Retinal pigment epithelial cell (primary cell): ENCODE measurements at regions not wholly inside any gene's neighbourhood (a gene's known extent, or its start where the extent isn't known, plus 50 kb on each side); places are given as distances from the start of the nearest gene placed in this dataset.

Experiments used
- DNase-seq: peaks from one replicate; pipeline ENCODE4 v3.0.0-alpha.2; 2010; ENCODE audit warnings: low read depth
- H3K4me3 ChIP-seq: 2 replicates; pipeline ENCODE4 v1.5.1; 2011; ENCODE audit warnings: mild to moderate bottlenecking, low read length, control low read depth, moderate library complexity
- TF ChIP-seq, protein P1 (sequence below): conservative IDR thresholded peaks from 2 replicates; pipeline ENCODE4 v1.5.1; 2011; ENCODE audit warnings: low read depth, low read length, control low read depth, inconsistent platforms

- DNase-seq, result no peak
- TF ChIP-seq, protein P1, sequence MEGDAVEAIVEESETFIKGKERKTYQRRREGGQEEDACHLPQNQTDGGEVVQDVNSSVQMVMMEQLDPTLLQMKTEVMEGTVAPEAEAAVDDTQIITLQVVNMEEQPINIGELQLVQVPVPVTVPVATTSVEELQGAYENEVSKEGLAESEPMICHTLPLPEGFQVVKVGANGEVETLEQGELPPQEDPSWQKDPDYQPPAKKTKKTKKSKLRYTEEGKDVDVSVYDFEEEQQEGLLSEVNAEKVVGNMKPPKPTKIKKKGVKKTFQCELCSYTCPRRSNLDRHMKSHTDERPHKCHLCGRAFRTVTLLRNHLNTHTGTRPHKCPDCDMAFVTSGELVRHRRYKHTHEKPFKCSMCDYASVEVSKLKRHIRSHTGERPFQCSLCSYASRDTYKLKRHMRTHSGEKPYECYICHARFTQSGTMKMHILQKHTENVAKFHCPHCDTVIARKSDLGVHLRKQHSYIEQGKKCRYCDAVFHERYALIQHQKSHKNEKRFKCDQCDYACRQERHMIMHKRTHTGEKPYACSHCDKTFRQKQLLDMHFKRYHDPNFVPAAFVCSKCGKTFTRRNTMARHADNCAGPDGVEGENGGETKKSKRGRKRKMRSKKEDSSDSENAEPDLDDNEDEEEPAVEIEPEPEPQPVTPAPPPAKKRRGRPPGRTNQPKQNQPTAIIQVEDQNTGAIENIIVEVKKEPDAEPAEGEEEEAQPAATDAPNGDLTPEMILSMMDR, result no peak
- H3K4me3 ChIP-seq, result no peak overlapping the region
Observed at GRCh38 chr10:6339891-6340290, 137.2 kb downstream of the PFKFB3 start.

DNA sequence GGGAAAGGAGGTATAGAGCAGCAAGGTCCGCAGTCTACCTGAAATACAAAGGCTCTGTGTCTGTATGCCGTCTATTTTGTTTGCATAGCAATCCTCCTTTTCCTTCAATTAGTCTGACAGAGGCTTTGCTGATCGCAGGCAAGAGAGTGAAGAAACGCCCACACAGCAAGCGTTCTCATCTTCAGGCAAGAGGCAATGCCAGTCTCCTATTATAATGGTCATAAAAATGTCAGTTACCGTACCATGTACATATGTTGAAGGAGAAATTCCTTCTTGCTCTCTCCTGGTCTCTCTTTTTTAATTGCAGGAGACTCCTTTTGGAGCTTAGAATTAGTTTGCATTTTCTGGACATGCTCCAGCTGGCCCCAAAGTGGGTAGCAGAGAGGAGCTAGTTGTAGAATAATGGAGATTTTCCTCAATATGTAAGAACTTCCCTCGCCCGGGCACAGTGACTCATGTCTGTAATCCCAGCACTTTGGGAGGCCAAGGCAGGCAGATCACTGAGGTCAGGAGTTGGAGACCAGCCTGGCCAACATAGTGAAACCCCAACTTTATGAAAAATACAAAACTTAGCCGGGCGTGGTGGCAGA lies 139.5 kb downstream of the PFKFB3 start:
- TF ChIP-seq, protein P1, result no peak
- H3K4me3 ChIP-seq, result no peak overlapping the region
- no peak for DNase-seq

DNA sequence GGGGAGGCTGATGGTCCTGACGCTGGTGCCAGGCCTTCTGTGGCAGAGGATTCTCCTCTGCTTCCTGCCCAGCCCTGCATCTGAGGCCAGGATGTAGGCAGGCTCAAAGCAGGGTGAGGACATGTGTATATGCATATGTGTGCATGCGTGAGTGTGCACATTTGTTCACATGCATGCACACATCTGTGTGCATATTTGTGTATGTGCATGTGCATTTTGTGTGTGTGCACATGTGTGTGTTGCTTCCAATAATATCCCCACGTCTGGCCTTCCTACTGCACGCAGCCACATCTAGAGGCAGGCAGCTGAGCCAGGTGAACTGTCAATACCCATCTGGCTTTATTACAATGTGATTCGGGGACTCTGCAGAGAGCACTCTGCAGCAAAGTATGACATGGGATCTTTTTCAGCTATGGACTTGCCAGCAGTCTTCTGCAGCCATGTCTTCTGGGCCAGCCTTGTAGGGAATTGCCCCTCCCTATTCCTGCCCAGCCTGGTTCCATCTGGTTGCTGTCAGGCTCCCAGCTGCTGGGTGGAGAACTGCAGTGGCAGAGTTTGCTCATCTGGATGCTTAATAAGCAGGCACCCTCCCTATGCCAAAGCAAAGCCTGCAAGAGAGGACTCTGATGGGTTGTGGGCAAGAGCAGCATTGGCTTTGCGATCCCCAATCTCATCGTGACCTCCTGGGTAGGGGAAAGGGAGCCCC lies 140.7 kb downstream of the PFKFB3 start:
- no peak for DNase-seq
- H3K4me3 ChIP-seq, result no peak overlapping the region
- TF ChIP-seq, protein P1, result no peak

GRCh38 chr10:6345404-6345803 lies 142.7 kb downstream of the PFKFB3 start:
- TF ChIP-seq, protein P1, result no peak
- H3K4me3 ChIP-seq, result no peak overlapping the region
- no peak for DNase-seq

- TF ChIP-seq, protein P1, result no peak
- no peak for DNase-seq
- H3K4me3 ChIP-seq, result no peak overlapping the region
Observed at GRCh38 chr10:6346631-6347030, 143.9 kb downstream of the PFKFB3 start.

- TF ChIP-seq, protein P1, result no peak
- H3K4me3 ChIP-seq, result no peak overlapping the region
- no peak for DNase-seq
Observed at GRCh38 chr10:6347391-6347951, 144.7 kb downstream of the PFKFB3 start.
